Activated naive CD8-positive, alpha-beta T cell treated with anti-CD3 and anti-CD28 coated beads, Interleukin-2, amount 50 U/mL, for 24 hours (primary cell): ENCODE measurements at regions not wholly inside any gene's neighbourhood (a gene's known extent, or its start where the extent isn't known, plus 50 kb on each side); places are given as distances from the start of the nearest gene placed in this dataset.
"Not testable (repeated sequence)": the region's sequence is repeated elsewhere in the genome, so short reads cannot be mapped to it uniquely, and the experiment has no call there.

Source experiments
- ATAC-seq: fragments of 150-1000 bp; cut with Tn5 transposase; one replicate; pipeline ENCODE4 v1.10.0; 2021
- DNase-seq: peaks from one replicate; pipeline ENCODE4 v3.0.0; 2021
- H3K27ac Mint-ChIP-seq: one replicate; pipeline ENCODE4 v1.8.0; 2021; ENCODE audit warnings: mild to moderate bottlenecking, mixed read lengths
- H3K27me3 Mint-ChIP-seq: one replicate; pipeline ENCODE4 v1.8.0; 2021; ENCODE audit warnings: mixed read lengths
- H3K36me3 Mint-ChIP-seq: one replicate; pipeline ENCODE4 v1.8.0; 2021; ENCODE audit warnings: low read depth, mixed read lengths
- H3K4me1 Mint-ChIP-seq: one replicate; pipeline ENCODE4 v1.8.0; 2021; ENCODE audit warnings: mixed read lengths
- H3K4me3 Mint-ChIP-seq: one replicate; pipeline ENCODE4 v1.8.0; 2021; ENCODE audit warnings: mild to moderate bottlenecking, moderate library complexity, mixed read lengths
- H3K9me3 Mint-ChIP-seq: one replicate; pipeline ENCODE4 v1.8.0; 2021; ENCODE audit warnings: mixed read lengths

DNA sequence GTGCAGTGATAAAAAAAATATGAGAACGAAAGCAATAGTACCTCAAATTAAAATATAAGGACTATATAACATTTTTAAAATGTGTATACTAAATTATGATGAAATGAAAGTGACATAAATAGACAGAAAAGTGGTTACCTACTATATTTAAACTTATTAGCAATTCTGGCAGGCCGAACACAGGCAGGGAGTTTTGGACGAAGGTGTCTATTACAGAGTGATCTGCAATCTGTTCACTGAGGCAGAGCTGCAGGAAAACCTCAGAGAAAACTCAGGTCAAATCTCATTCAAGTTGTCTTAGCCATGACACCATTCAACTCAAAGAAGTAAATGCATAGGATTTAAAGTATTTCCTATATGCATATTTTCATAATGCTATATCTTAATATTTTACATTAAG, 274.8 kb upstream of the GULP1 start:
- Mint-ChIP-seq H3K27ac (no peak overlapping the region), H3K9me3 (peaks cover 5% of the 10 kb centered on the region), H3K4me1 (no peaks in the 10 kb centered on the region), H3K4me3 (no peak overlapping the region), H3K27me3 (no peaks in the 10 kb centered on the region), H3K36me3 (no peaks in the 10 kb centered on the region)
- DNase-seq (no peak), ATAC-seq (no peak)

DNA sequence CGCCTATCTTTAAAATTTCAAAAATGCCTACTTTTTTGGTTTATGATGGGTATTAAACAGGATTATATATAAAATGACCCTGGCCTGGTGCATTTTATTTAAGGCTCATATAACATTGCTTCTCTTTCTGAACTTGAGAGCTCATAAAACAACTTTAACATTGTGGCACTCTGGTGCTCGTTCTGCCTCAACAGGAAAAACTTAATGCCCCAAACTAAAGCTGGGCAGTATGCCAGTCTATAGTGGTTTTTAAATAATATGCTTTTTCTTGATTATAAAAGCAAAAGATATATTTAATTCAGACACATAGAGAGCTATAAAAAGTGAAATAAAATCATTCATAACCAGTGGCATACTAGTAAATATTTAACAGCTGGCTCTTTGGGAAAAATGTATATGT, 269.3 kb upstream of the GULP1 start:
- Mint-ChIP-seq H3K27ac (no peak overlapping the region), H3K36me3 (no peaks in the 10 kb centered on the region), H3K27me3 (no peaks in the 10 kb centered on the region), H3K4me1 (no peaks in the 10 kb centered on the region), H3K9me3 (peaks cover 5% of the 10 kb centered on the region), H3K4me3 (no peak overlapping the region)
- no peak for ATAC-seq
- no peak for DNase-seq

DNA sequence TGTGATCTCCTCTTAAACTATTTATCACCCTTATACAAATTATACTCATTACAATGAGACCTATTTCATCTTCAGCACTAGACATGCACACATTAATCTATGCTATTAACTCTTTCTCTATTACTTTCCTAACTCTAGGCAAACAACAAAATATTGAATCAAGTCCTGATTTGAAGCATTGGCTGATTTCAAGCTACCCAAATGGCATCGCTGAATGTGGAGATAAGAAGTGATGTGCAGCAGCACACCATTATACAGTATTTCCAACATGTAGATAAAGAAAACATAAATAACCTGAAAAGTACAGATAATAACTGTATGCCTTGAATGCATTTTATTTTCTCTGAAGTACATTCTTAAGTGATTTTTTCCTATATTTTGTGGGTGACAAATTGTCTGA, 268.6 kb upstream of the GULP1 start:
- H3K4me3 Mint-ChIP-seq, result no peak overlapping the region

DNA sequence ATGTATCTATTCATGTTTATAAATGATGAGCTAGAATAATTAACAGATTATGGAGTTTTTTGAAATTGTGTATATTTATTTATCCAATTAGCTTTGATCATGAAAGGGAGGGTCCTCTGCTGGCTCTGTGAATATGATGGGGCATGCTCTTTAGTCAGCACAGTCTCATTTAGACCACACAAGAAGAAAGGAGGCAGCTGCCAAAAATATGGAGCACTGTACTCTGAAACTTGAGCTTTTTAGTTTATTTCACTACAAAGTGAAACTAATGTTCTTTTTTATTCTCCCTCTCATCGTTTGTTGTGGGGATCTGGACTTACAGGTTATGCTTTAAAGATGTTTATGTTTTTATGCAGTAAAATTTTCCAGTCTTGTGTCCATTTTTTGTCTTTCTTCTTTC, 266.9 kb upstream of the GULP1 start:
- DNase-seq, result no peak
- ATAC-seq, result no peak
- no peaks in the 10 kb centered on the region for H3K4me1 Mint-ChIP-seq
- H3K4me3 Mint-ChIP-seq, result no peak overlapping the region
- no peaks in the 10 kb centered on the region for H3K36me3 Mint-ChIP-seq
- H3K27ac Mint-ChIP-seq, result no peak overlapping the region
- H3K9me3 Mint-ChIP-seq, result no peaks in the 10 kb centered on the region
- no peaks in the 10 kb centered on the region for H3K27me3 Mint-ChIP-seq

More for the DNA sequence above, 268.6 kb upstream of the GULP1 start:
- ATAC-seq (no peak), DNase-seq (no peak)
- Mint-ChIP-seq H3K27ac (no peak overlapping the region), H3K9me3 (peaks cover 5% of the 10 kb centered on the region), H3K4me1 (no peaks in the 10 kb centered on the region), H3K27me3 (no peaks in the 10 kb centered on the region), H3K36me3 (no peaks in the 10 kb centered on the region)

DNA sequence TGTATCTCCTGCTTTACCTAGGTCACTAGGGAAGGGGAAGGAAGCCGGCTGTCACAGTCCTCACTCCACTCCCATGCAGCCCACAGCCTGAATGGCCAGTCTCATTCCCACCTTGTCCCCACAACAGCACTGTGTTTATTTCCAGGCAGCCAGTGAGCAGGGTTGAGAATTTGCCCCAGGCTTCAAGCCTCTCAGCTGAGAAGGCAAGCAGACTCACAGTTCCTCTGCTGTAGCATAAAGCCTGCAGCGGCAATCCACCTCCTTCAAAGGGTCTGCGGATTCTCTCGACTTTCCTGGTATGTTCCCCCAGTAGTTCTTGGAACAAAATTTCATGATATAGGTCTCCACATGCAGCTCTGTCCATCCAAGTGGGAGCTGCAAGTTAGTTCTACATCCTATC, 262.9 kb upstream of the GULP1 start:
- Mint-ChIP-seq H3K27me3 (no peaks in the 10 kb centered on the region), H3K4me3 (no peak overlapping the region), H3K27ac (no peak overlapping the region), H3K36me3 (no peaks in the 10 kb centered on the region), H3K9me3 (no peaks in the 10 kb centered on the region), H3K4me1 (no peaks in the 10 kb centered on the region)
- DNase-seq (no peak), ATAC-seq (no peak)

DNA sequence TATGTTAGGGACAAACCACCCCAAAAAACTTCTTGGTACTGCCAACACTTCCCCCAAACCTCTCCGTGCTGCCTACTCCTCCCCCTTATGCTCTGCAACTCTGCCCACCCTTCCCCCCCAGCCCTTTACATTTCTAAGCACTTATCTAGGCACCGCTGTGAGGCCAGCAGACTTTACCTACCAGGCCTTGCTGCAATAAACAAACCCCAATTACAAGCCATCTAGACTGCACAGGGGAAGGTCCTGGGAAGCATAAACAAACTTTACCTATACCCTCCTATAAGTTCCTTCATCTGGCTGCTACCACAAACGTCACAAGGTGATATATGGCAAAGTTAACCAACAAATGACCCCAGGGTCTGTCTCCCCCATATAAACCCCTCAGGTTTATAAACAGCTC, 259.4 kb upstream of the GULP1 start:
- H3K4me3 Mint-ChIP-seq, result no peak overlapping the region
- H3K4me1 Mint-ChIP-seq, result no peaks in the 10 kb centered on the region
- peaks cover 3% of the 10 kb centered on the region for H3K27me3 Mint-ChIP-seq
- H3K9me3 Mint-ChIP-seq, result no peaks in the 10 kb centered on the region
- H3K27ac Mint-ChIP-seq, result no peak overlapping the region
- ATAC-seq, result no peak
- no peaks in the 10 kb centered on the region for H3K36me3 Mint-ChIP-seq
- no peak for DNase-seq

DNA sequence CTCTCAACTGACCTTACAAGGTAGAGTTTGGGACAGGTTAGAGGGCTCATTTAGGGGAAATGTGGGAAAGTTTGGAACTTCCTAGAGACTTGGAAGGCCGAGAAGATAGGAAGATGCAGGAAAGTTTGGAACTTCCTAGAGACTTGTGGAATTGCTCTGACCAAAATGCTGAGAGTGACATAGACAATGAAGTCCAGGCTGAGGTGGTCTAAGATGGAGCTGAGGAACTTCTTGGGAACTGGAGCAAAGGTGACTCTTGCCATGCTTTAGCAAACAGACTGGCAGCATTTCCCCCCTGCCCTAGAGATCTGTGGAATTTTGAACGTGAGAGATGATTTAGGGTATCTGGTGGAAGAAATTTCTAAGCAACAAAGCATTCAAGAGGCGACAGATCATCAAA, 258.9 kb upstream of the GULP1 start:
- Mint-ChIP-seq H3K9me3 (no peaks in the 10 kb centered on the region), H3K36me3 (no peaks in the 10 kb centered on the region), H3K27ac (no peak overlapping the region), H3K4me3 (no peak overlapping the region), H3K27me3 (peaks cover 3% of the 10 kb centered on the region), H3K4me1 (no peaks in the 10 kb centered on the region)
- no peak for DNase-seq
- no peak for ATAC-seq

DNA sequence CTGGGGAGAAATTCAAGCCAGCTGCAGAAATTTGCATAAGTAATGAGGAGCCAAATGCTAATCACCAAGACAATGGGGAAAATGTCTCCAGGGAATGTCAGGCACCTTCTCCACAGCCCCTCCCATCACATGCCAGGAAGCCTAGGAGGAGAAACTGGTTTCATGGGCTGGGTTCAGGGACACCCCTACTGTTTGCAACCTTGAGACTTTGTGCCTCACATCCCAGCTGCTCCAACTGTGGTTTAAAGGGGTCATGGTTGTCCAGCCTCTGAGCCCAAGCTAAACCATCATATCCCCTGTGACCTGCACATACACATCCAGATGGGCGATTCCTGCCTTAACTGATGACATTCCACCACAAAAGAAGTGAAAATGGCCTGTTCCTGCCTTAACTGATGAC, 258.4 kb upstream of the GULP1 start:
- not testable (repeated sequence) for H3K4me1 Mint-ChIP-seq, DNase-seq, H3K27ac Mint-ChIP-seq, H3K36me3 Mint-ChIP-seq, H3K27me3 Mint-ChIP-seq, ATAC-seq, H3K9me3 Mint-ChIP-seq, H3K4me3 Mint-ChIP-seq

DNA sequence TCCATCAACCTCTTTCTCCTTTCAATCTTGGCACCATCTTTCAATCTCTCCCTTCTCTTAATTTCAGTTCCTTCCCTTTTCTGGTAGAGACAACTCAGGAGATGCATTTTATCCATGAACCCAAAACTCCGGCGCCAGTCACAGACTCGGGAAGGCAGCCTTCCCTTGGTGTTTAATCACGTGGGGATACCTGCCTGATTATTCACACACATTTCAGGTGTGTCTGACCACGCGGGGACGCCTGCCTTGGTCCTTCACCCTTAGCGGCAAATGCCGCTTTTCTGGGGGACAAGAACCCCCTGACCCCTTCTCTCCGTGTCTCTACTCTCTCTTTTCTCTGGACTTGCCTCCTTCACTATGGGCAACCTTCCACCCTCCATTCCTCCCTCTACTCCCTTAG, 257.6 kb upstream of the GULP1 start:
- ATAC-seq, result not testable (repeated sequence)

DNA sequence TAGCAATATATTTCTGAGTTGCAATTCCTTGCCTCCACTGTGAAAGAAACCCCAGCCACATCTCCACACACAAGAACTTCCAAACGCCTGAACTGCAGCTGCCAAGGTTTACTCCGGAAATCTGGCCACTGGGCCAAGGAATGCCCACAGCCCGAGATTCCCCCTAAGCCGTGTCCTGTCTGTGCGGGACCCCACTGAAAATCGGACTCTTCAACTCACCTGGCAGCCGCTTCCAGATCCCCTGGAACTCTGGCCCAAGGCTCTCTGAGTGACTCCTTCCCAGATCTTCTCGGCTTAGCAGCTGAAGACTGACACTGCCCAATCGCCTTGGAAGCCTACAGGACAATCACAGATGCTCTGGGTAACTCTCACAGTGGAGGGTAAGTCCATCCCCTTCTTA, 256.3 kb upstream of the GULP1 start:
- H3K27me3 Mint-ChIP-seq, H3K36me3 Mint-ChIP-seq, ATAC-seq, H3K4me3 Mint-ChIP-seq, DNase-seq, H3K9me3 Mint-ChIP-seq, H3K27ac Mint-ChIP-seq, H3K4me1 Mint-ChIP-seq: not testable (repeated sequence)

More for the DNA sequence above, 257.6 kb upstream of the GULP1 start:
- not testable (repeated sequence) for H3K4me1 Mint-ChIP-seq, H3K27me3 Mint-ChIP-seq, H3K27ac Mint-ChIP-seq, H3K9me3 Mint-ChIP-seq, H3K36me3 Mint-ChIP-seq, DNase-seq, H3K4me3 Mint-ChIP-seq

DNA sequence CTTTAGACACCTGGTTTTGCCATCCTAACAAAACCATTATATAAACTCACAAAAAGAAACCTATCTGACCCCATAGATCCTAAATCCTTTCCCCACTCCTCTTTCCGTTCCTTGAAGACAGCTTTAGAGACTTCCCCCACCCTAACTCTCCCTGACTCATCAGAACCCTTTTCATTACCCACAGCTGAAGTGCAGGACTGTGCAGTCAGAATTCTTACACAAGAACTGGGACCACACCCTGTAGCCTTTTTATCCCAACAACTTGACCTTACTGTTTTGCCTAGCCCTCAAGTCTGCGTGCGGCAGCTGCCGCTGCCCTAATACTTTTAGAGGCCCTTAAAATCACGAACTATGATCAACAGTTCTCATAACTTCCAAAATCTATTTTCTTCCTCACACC, 254.9 kb upstream of the GULP1 start:
- H3K27me3 Mint-ChIP-seq, H3K4me3 Mint-ChIP-seq, ATAC-seq, H3K27ac Mint-ChIP-seq, DNase-seq, H3K4me1 Mint-ChIP-seq, H3K36me3 Mint-ChIP-seq, H3K9me3 Mint-ChIP-seq: not testable (repeated sequence)

DNA sequence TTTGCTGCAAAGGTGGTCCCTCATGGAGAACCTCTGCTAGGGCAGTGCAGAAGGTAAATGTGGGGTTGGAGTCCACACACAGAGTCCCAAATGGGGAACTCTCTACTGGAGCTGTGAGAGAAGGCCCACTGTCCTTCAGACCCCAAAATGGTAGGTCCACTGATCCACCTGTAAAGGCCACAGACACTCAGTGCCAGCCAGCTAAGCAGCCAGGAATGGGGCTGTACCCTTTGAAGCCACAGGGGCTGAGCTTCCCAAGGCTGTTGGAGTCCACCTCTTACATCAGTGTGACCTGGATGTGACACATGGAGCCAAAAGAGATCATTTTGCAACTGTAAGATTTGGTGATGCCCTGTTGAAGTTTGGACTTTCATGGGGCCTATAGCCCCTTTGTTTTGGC, 252.4 kb upstream of the GULP1 start:
- ATAC-seq (no peak), DNase-seq (no peak)
- H3K27me3 Mint-ChIP-seq, result peaks cover 3% of the 10 kb centered on the region
- no peaks in the 10 kb centered on the region for H3K9me3 Mint-ChIP-seq
- H3K4me1 Mint-ChIP-seq, result no peaks in the 10 kb centered on the region
- no peak overlapping the region for H3K4me3 Mint-ChIP-seq
- H3K36me3 Mint-ChIP-seq, result no peaks in the 10 kb centered on the region
- no peak overlapping the region for H3K27ac Mint-ChIP-seq

DNA sequence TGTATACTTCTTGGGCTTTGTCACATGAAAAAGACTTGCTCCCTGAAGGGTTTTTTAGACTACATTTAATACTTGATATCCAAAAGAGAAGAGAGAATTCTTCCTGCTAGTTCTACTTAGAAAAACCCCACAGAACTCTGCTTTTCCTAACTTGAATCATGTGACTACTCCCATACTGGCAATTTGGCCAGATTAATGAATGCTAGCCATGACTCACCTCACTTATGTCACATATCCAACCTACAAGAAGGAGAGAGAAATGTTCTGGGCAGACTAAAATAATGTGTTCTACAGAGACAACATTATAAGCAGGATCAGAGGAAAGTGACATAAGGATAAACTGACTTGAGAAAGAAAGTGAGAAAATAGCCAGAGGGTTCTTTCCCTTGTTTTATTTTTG, 249.3 kb upstream of the GULP1 start:
- Mint-ChIP-seq H3K9me3 (no peaks in the 10 kb centered on the region), H3K36me3 (no peaks in the 10 kb centered on the region), H3K27ac (no peak overlapping the region), H3K4me1 (no peaks in the 10 kb centered on the region), H3K27me3 (peaks cover 2% of the 10 kb centered on the region), H3K4me3 (no peak overlapping the region)
- ATAC-seq (no peak), DNase-seq (no peak)

DNA sequence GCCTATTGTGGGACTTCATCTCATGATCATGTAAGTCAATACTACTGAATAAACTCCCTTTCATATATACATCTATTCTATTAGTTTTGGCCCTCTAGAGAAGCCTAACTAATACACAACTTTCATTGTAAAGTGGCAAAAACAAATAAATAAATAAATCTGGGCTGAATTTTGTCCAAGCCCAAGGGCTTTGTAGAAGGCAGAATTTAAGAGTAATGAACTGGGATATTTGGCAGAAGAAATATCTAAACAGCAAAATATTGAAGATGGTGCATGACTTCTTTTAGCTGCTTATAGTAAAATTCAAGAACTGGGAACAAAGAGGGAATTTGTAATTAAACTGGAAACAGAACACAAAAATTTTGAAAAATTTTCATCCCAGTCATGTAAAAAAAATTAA, 246.7 kb upstream of the GULP1 start:
- Mint-ChIP-seq H3K27me3 (peaks cover 2% of the 10 kb centered on the region), H3K9me3 (no peaks in the 10 kb centered on the region), H3K4me1 (no peaks in the 10 kb centered on the region), H3K36me3 (no peaks in the 10 kb centered on the region), H3K4me3 (no peak overlapping the region), H3K27ac (no peak overlapping the region)
- no peak for ATAC-seq
- no peak for DNase-seq

DNA sequence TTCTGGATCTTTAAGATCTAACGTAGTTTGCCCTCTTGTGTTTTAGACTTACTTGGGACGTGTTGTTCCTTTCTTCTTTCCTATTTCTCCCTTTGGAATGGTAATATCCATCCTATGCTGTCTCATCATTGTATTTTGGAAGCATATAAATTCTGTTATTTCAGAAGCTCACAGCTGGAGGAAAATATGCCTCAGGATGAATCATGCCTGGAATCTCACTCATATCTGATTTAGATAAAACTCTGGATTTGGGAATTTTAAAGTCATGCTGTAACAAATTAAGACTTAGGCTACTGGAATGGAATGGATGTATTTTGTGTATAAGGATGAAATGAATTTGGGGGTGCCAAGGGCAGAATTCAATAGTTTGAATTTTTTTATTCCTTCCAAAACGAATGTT, 245.2 kb upstream of the GULP1 start:
- ATAC-seq (no peak), DNase-seq (no peak)
- Mint-ChIP-seq H3K4me1 (no peaks in the 10 kb centered on the region), H3K36me3 (no peaks in the 10 kb centered on the region), H3K27ac (no peak overlapping the region), H3K4me3 (no peak overlapping the region), H3K9me3 (no peaks in the 10 kb centered on the region), H3K27me3 (peaks cover 2% of the 10 kb centered on the region)

DNA sequence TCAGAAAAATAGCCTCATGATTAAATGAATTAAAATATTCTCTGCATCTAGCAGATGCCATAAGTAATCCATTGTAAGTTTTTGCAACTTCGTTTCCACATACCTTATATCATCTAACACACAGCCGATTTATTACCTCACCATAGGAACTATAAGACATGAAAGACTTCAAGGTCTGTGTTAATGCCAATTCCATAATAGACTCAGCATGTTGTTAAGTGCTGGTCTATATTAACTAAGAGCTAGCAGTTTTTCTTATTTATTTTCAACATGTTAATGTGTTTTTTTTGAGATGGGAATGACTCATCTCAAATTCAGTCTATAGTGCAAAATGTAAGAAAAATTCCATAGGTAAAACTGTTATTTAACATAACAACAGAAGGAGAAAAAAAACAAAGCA, 243.9 kb upstream of the GULP1 start:
- no peaks in the 10 kb centered on the region for H3K4me1 Mint-ChIP-seq
- H3K27me3 Mint-ChIP-seq, result peaks cover 2% of the 10 kb centered on the region
- H3K9me3 Mint-ChIP-seq, result no peaks in the 10 kb centered on the region
- H3K27ac Mint-ChIP-seq, result no peak overlapping the region
- DNase-seq (no peak), ATAC-seq (no peak)
- no peak overlapping the region for H3K4me3 Mint-ChIP-seq
- no peaks in the 10 kb centered on the region for H3K36me3 Mint-ChIP-seq
